Thyroid gland (tissue), 4 donors: ENCODE measurements at regions not wholly inside any gene's neighbourhood (a gene's known extent, or its start where the extent isn't known, plus 50 kb on each side); places are given as distances from the start of the nearest gene placed in this dataset.

Experiments
- CTCF ChIP-seq, 6 experiments: fragments of 200-600 bp in 3 of 6; fragments of 450-650 bp in 3 of 6; sonication (generic) in 3 of 6; IDR thresholded peaks; one replicate each; pipeline ENCODE4 v1.5.1; 2016 to 2019; ENCODE audit warnings: antibody characterized with exemption in 6 of 6, mild to moderate bottlenecking in 2 of 6, inconsistent platforms in 1 of 6, moderate library complexity in 1 of 6
- POLR2A ChIP-seq, 2 donors: fragments of 450-650 bp; IDR thresholded peaks; one replicate each; pipeline ENCODE4 v1.6.1; 2017; ENCODE audit warnings: antibody characterized with exemption in 2 of 2, mild to moderate bottlenecking in 2 of 2, moderate library complexity in 1 of 2

GRCh38 chr4:19944251-19944650, 307.5 kb upstream of the SLIT2 start:
- TF ChIP-seq CTCF (IDR thresholded peaks at IDR 0.05), result no peak
- no peak for TF ChIP-seq POLR2A (IDR thresholded peaks at IDR 0.05)
